Right lobe of liver (tissue), 4 donors: ENCODE measurements at regions not wholly inside any gene's neighbourhood (a gene's known extent, or its start where the extent isn't known, plus 50 kb on each side); places are given as distances from the start of the nearest gene placed in this dataset.

Source experiments
- CTCF ChIP-seq, 4 donors: fragments of 200-600 bp in 3 of 4; fragments of 450-650 bp in 1 of 4; IDR thresholded peaks; one replicate each; pipeline versions ENCODE4 v1.5.1 to v1.8.0; 2016 to 2022; ENCODE audit warnings: antibody characterized with exemption in 4 of 4, mild to moderate bottlenecking in 2 of 4
- POLR2A ChIP-seq: fragments of 450-650 bp; IDR thresholded peaks from one replicate; pipeline ENCODE4 v1.6.1; 2017; ENCODE audit warnings: antibody characterized with exemption, mild to moderate bottlenecking
- donor health status: DM: no; HTN: no; CAD: no.
- donor health status: DM: no; HTN: no; CAD: no.
- donor health status: DM: no; HTN: yes; CAD: no.

GRCh38 chr14:98947911-98948595 lies 323.9 kb downstream of the BCL11B start:
- TF ChIP-seq CTCF (IDR thresholded peaks at IDR 0.05) (no peak), POLR2A (no peak)
